ENCODE measurements at regions not wholly inside any gene's neighbourhood (a gene's known extent, or its start where the extent isn't known, plus 50 kb on each side); places are given as distances from the start of the nearest gene placed in this dataset.
A peak's percentile ranks its signal among the peaks of the same experiment; 100 is the strongest.

- no peaks in the 10 kb centered on the region for H3K36me3 Mint-ChIP-seq (ENCODE audit: insufficient read depth, unreplicated experiment)
- TF ChIP-seq, protein P1, sequence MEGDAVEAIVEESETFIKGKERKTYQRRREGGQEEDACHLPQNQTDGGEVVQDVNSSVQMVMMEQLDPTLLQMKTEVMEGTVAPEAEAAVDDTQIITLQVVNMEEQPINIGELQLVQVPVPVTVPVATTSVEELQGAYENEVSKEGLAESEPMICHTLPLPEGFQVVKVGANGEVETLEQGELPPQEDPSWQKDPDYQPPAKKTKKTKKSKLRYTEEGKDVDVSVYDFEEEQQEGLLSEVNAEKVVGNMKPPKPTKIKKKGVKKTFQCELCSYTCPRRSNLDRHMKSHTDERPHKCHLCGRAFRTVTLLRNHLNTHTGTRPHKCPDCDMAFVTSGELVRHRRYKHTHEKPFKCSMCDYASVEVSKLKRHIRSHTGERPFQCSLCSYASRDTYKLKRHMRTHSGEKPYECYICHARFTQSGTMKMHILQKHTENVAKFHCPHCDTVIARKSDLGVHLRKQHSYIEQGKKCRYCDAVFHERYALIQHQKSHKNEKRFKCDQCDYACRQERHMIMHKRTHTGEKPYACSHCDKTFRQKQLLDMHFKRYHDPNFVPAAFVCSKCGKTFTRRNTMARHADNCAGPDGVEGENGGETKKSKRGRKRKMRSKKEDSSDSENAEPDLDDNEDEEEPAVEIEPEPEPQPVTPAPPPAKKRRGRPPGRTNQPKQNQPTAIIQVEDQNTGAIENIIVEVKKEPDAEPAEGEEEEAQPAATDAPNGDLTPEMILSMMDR (IDR thresholded peaks at IDR 0.05; ENCODE audit: insufficient read depth in 1 of 2, low read depth in 1 of 2, low read length in 1 of 2, severe bottlenecking in 1 of 2, unreplicated experiment in 1 of 2), result no peak
- no peak overlapping the region for H3K4me3 ChIP-seq (ENCODE audit: low read depth, low read length)
- CTCF ChIA-PET, result no interaction called here
- peaks cover 39% of the 10 kb centered on the region for H3K4me1 Mint-ChIP-seq (ENCODE audit: low read depth, unreplicated experiment)
- no peaks in the 10 kb centered on the region for H3K36me3 ChIP-seq (ENCODE audit: control insufficient read depth, insufficient read depth, low read length)
- H3K9me3 ChIP-seq, result no peaks in the 10 kb centered on the region
- H3K27me3 ChIP-seq (replicated peaks; ENCODE audit: control insufficient read depth, insufficient read depth, low read length), result no peaks in the 10 kb centered on the region
- H3K4me1 ChIP-seq, result peaks cover 90% of the 10 kb centered on the region
- no peaks in the 10 kb centered on the region for H3K9me3 Mint-ChIP-seq (ENCODE audit: unreplicated experiment)
- H3K4me3 Mint-ChIP-seq (ENCODE audit: unreplicated experiment), result no peak overlapping the region
- POLR2A ChIA-PET, result no interaction called here
- no TSS peak for BruUV-seq (replicated peaks)
- peak overlapping the region; percentile 65 for H3K27ac Mint-ChIP-seq (ENCODE audit: unreplicated experiment)
- no peaks in the 10 kb centered on the region for H3K27me3 Mint-ChIP-seq (ENCODE audit: insufficient read depth, unreplicated experiment)
- intact Hi-C loops (cut with micrococcal nuclease; ENCODE audit: unreplicated experiment), result loop anchor here (5.0 to 10.0 kb wide), 2 partner anchors 133 to 505 kb away; no protein-coding TSS in a partner anchor
- DNase-seq, result no peak
Measured at GRCh38 chr2:8629402-8629801, 52.5 kb upstream of the ID2 start.

GRCh38 chr2:8630676-8631464 lies 51.0 kb upstream of the ID2 start:
- intact Hi-C loops (cut with micrococcal nuclease; ENCODE audit: unreplicated experiment), result no loop called here
- Mint-ChIP-seq H3K27me3 (ENCODE audit: insufficient read depth, unreplicated experiment) (no peaks in the 10 kb centered on the region), H3K4me1 (ENCODE audit: low read depth, unreplicated experiment) (peaks cover 41% of the 10 kb centered on the region), H3K9me3 (ENCODE audit: unreplicated experiment) (no peaks in the 10 kb centered on the region), H3K27ac (ENCODE audit: unreplicated experiment) (no peak overlapping the region), H3K36me3 (ENCODE audit: insufficient read depth, unreplicated experiment) (no peaks in the 10 kb centered on the region), H3K4me3 (ENCODE audit: unreplicated experiment) (no peak overlapping the region)
- ChIA-PET POLR2A (interaction anchor here (4.7 kb wide), 1 partner anchor 51 kb away, joined by 26 read pairs; the partner anchor contains the start of gene ID2), CTCF (no interaction called here)
- TF ChIP-seq, protein P1 (IDR thresholded peaks at IDR 0.05; ENCODE audit: insufficient read depth in 1 of 2, low read depth in 1 of 2, low read length in 1 of 2, severe bottlenecking in 1 of 2, unreplicated experiment in 1 of 2), result no peak
- no peak overlapping the region for H3K4me3 ChIP-seq (ENCODE audit: low read depth, low read length)
- DNase-seq, result no peak
- no peaks in the 10 kb centered on the region for H3K36me3 ChIP-seq (ENCODE audit: control insufficient read depth, insufficient read depth, low read length)
- H3K4me1 ChIP-seq, result peaks cover 89% of the 10 kb centered on the region
- no peaks in the 10 kb centered on the region for H3K27me3 ChIP-seq (replicated peaks; ENCODE audit: control insufficient read depth, insufficient read depth, low read length)
- H3K9me3 ChIP-seq, result no peaks in the 10 kb centered on the region
- no TSS peak for BruUV-seq (replicated peaks)

- ChIA-PET CTCF (no interaction called here), POLR2A (interaction anchor here (4.7 kb wide), 1 partner anchor 51 kb away, joined by 26 read pairs; the partner anchor contains the start of gene ID2)
- H3K4me1 Mint-ChIP-seq (ENCODE audit: low read depth, unreplicated experiment), result peaks cover 40% of the 10 kb centered on the region
Measured at GRCh38 chr2:8631465-8632005, 50.3 kb upstream of the ID2 start.

More at GRCh38 chr2:8631465-8632005, 50.3 kb upstream of the ID2 start:
- H3K27me3 ChIP-seq (replicated peaks; ENCODE audit: control insufficient read depth, insufficient read depth, low read length), result no peaks in the 10 kb centered on the region
- no peaks in the 10 kb centered on the region for H3K9me3 ChIP-seq
- H3K9me3 Mint-ChIP-seq (ENCODE audit: unreplicated experiment), result no peaks in the 10 kb centered on the region
- H3K4me3 ChIP-seq (ENCODE audit: low read depth, low read length), result no peak overlapping the region
- peaks cover 89% of the 10 kb centered on the region for H3K4me1 ChIP-seq
- H3K36me3 Mint-ChIP-seq (ENCODE audit: insufficient read depth, unreplicated experiment), result no peaks in the 10 kb centered on the region
- BruUV-seq (replicated peaks), result no TSS peak
- DNase-seq, result no peak
- H3K27ac Mint-ChIP-seq (ENCODE audit: unreplicated experiment), result peak overlapping the region; percentile 88
- TF ChIP-seq, protein P1 (IDR thresholded peaks at IDR 0.05; ENCODE audit: insufficient read depth in 1 of 2, low read depth in 1 of 2, low read length in 1 of 2, severe bottlenecking in 1 of 2, unreplicated experiment in 1 of 2), result no peak
- H3K4me3 Mint-ChIP-seq (ENCODE audit: unreplicated experiment), result no peak overlapping the region
- H3K36me3 ChIP-seq (ENCODE audit: control insufficient read depth, insufficient read depth, low read length), result no peaks in the 10 kb centered on the region
- no peaks in the 10 kb centered on the region for H3K27me3 Mint-ChIP-seq (ENCODE audit: insufficient read depth, unreplicated experiment)
- intact Hi-C loops (cut with micrococcal nuclease; ENCODE audit: unreplicated experiment), result no loop called here

Data from Caco-2 (cell line).